Heart left ventricle (tissue), 16 donors: ENCODE measurements at regions not wholly inside any gene's neighbourhood (a gene's known extent, or its start where the extent isn't known, plus 50 kb on each side); places are given as distances from the start of the nearest gene placed in this dataset.
A peak's percentile ranks its signal among the peaks of the same experiment; 100 is the strongest.

Experiments
- ATAC-seq, 4 donors: fragments of 200-7000 bp; cut with Tn5 transposase; one replicate each; pipeline ENCODE4 v1.9.1; 2020 to 2022; ENCODE audit warnings: moderate library complexity in 4 of 4, mild to moderate bottlenecking in 3 of 4, moderate number of reproducible peaks in 1 of 4
- DNase-seq, 5 donors: peaks; one replicate each; pipeline ENCODE4 v3.0.0-alpha.2; 2020
- H3K27ac ChIP-seq, 12 donors: fragments of 200-600 bp; sonication (generic) in 4 of 12; one replicate each; pipeline versions ENCODE4 v1.5.0 to v1.8.0; 2016 to 2022; ENCODE audit warnings: mild to moderate bottlenecking in 2 of 12
- H3K27me3 ChIP-seq, 9 donors: fragments of 200-600 bp; sonication (generic) in 2 of 9; one replicate each; pipeline versions ENCODE4 v1.5.1 to v1.8.0; 2016 to 2022; ENCODE audit warnings: mild to moderate bottlenecking in 3 of 9
- H3K36me3 ChIP-seq, 9 donors: fragments of 200-600 bp; sonication (generic) in 2 of 9; one replicate each; pipeline versions ENCODE4 v1.5.0 to v1.8.0; 2018 to 2022; ENCODE audit warnings: mild to moderate bottlenecking in 2 of 9
- H3K4me1 ChIP-seq, 12 donors: fragments of 200-600 bp; sonication (generic) in 4 of 12; one replicate each; pipeline versions ENCODE4 v1.5.0 to v1.8.0; 2016 to 2022; ENCODE audit warnings: mild to moderate bottlenecking in 3 of 12
- H3K4me3 ChIP-seq, 12 donors: fragments of 200-600 bp; sonication (generic) in 4 of 12; one replicate each; pipeline versions ENCODE4 v1.5.0 to v1.8.0; 2017 to 2022; ENCODE audit warnings: mild to moderate bottlenecking in 9 of 12, moderate library complexity in 4 of 12
- H3K9me3 ChIP-seq, 12 donors: fragments of 200-600 bp; sonication (generic) in 4 of 12; one replicate each; pipeline versions ENCODE4 v1.5.0 to v1.8.0; 2016 to 2022; ENCODE audit warnings: mild to moderate bottlenecking in 1 of 12
- POLR2A ChIP-seq, 2 donors: fragments of 450-650 bp; IDR thresholded peaks; one replicate each; pipeline ENCODE4 v1.6.1; 2017; ENCODE audit warnings: antibody characterized with exemption in 2 of 2, mild to moderate bottlenecking in 2 of 2, moderate library complexity in 2 of 2
- WGBS, 4 donors: extraction: QIAGEN DNeasy Blood & Tissue Kit in 2 of 4; methylation state at CpG; one replicate each; pipeline versions ENCODE4 v1.1.5 to v1.1.7; 2013 to 2018; 5-methylcytosine and 5-hydroxymethylcytosine counted together
- intact Hi-C, 10 donors: fragments of 100-400 bp; cut with DNase I; formaldehyde crosslinking; loops; one replicate each; pipeline versions ENCODE4 v1.11.1 to v1.14.2; 2022
- TF ChIP-seq, protein P1 (sequence below), 12 donors: fragments of 200-600 bp; sonication (generic) in 4 of 12; IDR thresholded peaks; one replicate each; pipeline versions ENCODE4 v1.5.0 to v1.8.0; 2018 to 2022; ENCODE audit warnings: antibody characterized with exemption in 12 of 12, mild to moderate bottlenecking in 5 of 12
- donor health status: ischemic (EF 13 %, LVEDD 7.1; RV severe dilation, severe dysfunction).
- donor health status: healthy with polysubstance abuse.
- donor health status: DM: no; HTN: yes; CAD: no.
- donor health status: DM: no; HTN: no; CAD: no.
- donor health status: ischemic (EF 25% LVEDD 6.9; RV normal size, moderate dysfunction).
- donor health status: ischemic (EF 25% LVEDD 5.7; RV mildly dilated, moderate dysfunction).
- donor health status: healthy.
- donor health status: DM: yes; HTN: yes; CAD: no.
- donor health status: ischemic (EF 35%, LVEDD 5.7; RV mildly dilated, moderate dysfunction).
- donor health status: nonischemic (EF 11% LVEDD 7.7; RV severe dilation, severe dysfunction).
- donor health status: DM: yes; HTN: yes; CAD: no.
- donor health status: PGD.
- donor health status: ischemic (EF 29% LVEDD 5.4; RV normal size, mild dysfunction).
- donor health status: nonischemic (EF 23%, LVEDD 6.1; RV moderate dilation, normal function).

- peaks cover 0 to 6% (median 0%) of the 10 kb centered on the region in 12 donors for H3K4me1 ChIP-seq
- WGBS, 4 donors, result 60 to 70% (median 62%) methylated on average over 2 to 4 of the region's 4 CpGs
- no peaks in the 10 kb centered on the region for H3K36me3 ChIP-seq
- intact Hi-C loops, result no loop called here
- H3K27me3 ChIP-seq, result peaks cover 0 to 34% (median 11%) of the 10 kb centered on the region in 9 donors
- H3K9me3 ChIP-seq, result peaks cover 0 to 8% (median 3%) of the 10 kb centered on the region in 12 donors
- no peak for ATAC-seq
- H3K27ac ChIP-seq, result peak overlapping the region in 1 of 12 donors; percentile 42
- TF ChIP-seq, protein P1, sequence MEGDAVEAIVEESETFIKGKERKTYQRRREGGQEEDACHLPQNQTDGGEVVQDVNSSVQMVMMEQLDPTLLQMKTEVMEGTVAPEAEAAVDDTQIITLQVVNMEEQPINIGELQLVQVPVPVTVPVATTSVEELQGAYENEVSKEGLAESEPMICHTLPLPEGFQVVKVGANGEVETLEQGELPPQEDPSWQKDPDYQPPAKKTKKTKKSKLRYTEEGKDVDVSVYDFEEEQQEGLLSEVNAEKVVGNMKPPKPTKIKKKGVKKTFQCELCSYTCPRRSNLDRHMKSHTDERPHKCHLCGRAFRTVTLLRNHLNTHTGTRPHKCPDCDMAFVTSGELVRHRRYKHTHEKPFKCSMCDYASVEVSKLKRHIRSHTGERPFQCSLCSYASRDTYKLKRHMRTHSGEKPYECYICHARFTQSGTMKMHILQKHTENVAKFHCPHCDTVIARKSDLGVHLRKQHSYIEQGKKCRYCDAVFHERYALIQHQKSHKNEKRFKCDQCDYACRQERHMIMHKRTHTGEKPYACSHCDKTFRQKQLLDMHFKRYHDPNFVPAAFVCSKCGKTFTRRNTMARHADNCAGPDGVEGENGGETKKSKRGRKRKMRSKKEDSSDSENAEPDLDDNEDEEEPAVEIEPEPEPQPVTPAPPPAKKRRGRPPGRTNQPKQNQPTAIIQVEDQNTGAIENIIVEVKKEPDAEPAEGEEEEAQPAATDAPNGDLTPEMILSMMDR (IDR thresholded peaks at IDR 0.05), result no peak
- TF ChIP-seq POLR2A (IDR thresholded peaks at IDR 0.05), result no peak
- DNase-seq, result peak in 1 of 5 donors; percentile 33
- H3K4me3 ChIP-seq, result no peak overlapping the region
Observed at GRCh38 chr14:97456958-97457357, 659.8 kb downstream of the VRK1 start.

DNA sequence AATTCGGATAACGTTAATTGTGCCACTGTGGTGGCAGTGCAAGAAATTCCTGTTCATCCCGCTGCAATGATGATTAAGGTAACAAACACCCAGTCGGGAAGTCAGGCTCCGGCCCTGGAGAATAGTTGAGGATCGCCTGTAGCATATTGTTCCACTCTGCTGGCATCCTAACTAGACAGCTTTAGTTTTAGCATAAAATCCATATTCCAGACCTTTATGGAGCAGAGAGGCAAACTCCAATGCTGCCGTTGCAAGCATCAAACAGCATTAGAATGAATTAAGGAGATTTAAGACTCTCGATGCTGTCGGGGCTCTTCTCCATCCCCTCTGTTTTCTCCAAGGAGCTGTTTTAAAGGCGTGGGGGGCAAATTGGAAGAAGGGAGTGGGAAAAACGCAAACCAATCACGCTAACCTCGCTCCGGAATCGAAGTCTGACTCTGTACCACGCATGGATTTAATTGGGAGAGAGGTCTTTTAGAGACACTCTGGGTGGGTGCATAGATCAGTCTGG lies 660.4 kb downstream of the VRK1 start:
- ATAC-seq, result no peak
- Histone ChIP-seq H3K36me3 (no peaks in the 10 kb centered on the region), H3K4me3 (no peak overlapping the region), H3K27me3 (peaks cover 0 to 34% (median 11%) of the 10 kb centered on the region in 9 donors), H3K27ac (peak overlapping the region in 1 of 12 donors; percentile 83), H3K9me3 (peaks cover 0 to 14% (median 7%) of the 10 kb centered on the region in 12 donors), H3K4me1 (peaks cover 0 to 6% (median 0%) of the 10 kb centered on the region in 12 donors)
- 77 to 83% (median 80%) methylated on average over 16 of the region's 16 CpGs for WGBS, 4 donors
- no peak for TF ChIP-seq POLR2A (IDR thresholded peaks at IDR 0.05)
- TF ChIP-seq, protein P1 (IDR thresholded peaks at IDR 0.05), result no peak
- DNase-seq, result no peak
- intact Hi-C loops, result no loop called here

GRCh38 chr14:97458255-97458654 lies 661.1 kb downstream of the VRK1 start:
- Histone ChIP-seq H3K9me3 (peaks cover 0 to 14% (median 7%) of the 10 kb centered on the region in 12 donors), H3K4me3 (peak overlapping the region in 8 of 12 donors; percentile 10 to 52 (median 21)), H3K36me3 (no peaks in the 10 kb centered on the region), H3K27me3 (peaks cover 0 to 34% (median 11%) of the 10 kb centered on the region in 9 donors), H3K4me1 (peaks cover 0 to 6% (median 0%) of the 10 kb centered on the region in 12 donors), H3K27ac (peak overlapping the region in 1 of 12 donors; percentile 83)
- intact Hi-C loops, result no loop called here
- 25 to 32% (median 27%) methylated on average over 9 of the region's 9 CpGs for WGBS, 4 donors
- DNase-seq (no peak), ATAC-seq (no peak)
- no peak for TF ChIP-seq POLR2A (IDR thresholded peaks at IDR 0.05)
- TF ChIP-seq, protein P1 (IDR thresholded peaks at IDR 0.05), result no peak

GRCh38 chr14:97458661-97459579 lies 661.7 kb downstream of the VRK1 start:
- intact Hi-C loops, result no loop called here
- H3K27me3 ChIP-seq, result peaks cover 0 to 34% (median 11%) of the 10 kb centered on the region in 9 donors
- peak overlapping the region in 9 of 12 donors; percentile 10 to 52 (median 25) for H3K4me3 ChIP-seq
- peak overlapping the region in 1 of 12 donors; percentile 83 for H3K27ac ChIP-seq
- H3K9me3 ChIP-seq, result peaks cover 0 to 14% (median 7%) of the 10 kb centered on the region in 12 donors
- H3K36me3 ChIP-seq, result no peaks in the 10 kb centered on the region
- peak in 4 of 5 donors; percentile 8 to 72 (median 35) for DNase-seq
- H3K4me1 ChIP-seq, result peaks cover 0 to 6% (median 0%) of the 10 kb centered on the region in 12 donors
- no peak for TF ChIP-seq POLR2A (IDR thresholded peaks at IDR 0.05)
- TF ChIP-seq, protein P1 (IDR thresholded peaks at IDR 0.05), result no peak
- 15 to 29% (median 21%) methylated on average over 33 of the region's 33 CpGs for WGBS, 4 donors
- ATAC-seq, result peak in 2 of 4 donors; percentile 47 to 54
